Activated CD4-positive, alpha-beta T cell treated with anti-CD3 and anti-CD28 coated beads, Interleukin-2, Interleukin-6, amounts not matched to agents 100 ng/mL and 50 ng/mL, durations not matched to agents 16 hours and 8 hours (primary cell): ENCODE measurements at regions not wholly inside any gene's neighbourhood (a gene's known extent, or its start where the extent isn't known, plus 50 kb on each side); places are given as distances from the start of the nearest gene placed in this dataset.
"Not testable (repeated sequence)": the region's sequence is repeated elsewhere in the genome, so short reads cannot be mapped to it uniquely, and the experiment has no call there.

ENCODE experiments used
- DNase-seq: peaks from one replicate; pipeline ENCODE4 v3.0.0-alpha.2; 2020

DNA sequence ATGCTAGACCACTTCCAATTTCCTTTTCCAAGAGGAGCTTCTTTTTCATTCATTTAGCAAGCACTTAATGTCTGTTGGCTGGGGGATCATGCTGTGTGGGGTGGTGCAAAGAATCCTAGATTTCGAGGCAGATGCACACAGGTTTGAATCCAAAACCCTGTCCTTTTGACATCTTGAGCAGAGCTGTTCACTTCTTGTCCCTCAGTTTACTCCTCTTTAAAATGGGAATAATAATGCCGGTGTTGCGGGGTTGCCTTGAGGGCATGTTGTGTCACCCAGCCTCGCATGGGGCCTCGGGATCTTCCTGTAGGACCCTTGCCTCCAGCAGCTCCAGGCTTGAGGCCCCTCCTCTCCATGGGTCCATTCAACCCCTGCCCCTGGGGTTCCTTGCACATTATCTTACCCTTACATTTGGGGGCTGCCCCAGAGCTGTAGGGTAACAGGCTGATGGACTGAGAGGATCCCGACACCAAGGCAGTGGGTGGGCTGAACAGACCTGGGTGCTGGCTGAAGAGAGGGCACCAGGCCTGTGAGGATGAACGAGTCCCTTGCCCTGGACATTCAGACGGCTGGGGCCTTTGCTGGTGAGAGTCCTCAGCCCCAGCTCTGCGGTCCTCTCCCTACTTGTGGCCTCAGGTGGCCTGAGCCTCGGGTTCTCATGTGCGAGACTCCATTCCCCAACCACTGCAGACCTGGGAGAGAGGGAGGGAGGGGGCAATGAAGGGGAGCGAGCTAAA is 145.8 kb downstream of the BARX1 start:
- DNase-seq, result no peak

DNA sequence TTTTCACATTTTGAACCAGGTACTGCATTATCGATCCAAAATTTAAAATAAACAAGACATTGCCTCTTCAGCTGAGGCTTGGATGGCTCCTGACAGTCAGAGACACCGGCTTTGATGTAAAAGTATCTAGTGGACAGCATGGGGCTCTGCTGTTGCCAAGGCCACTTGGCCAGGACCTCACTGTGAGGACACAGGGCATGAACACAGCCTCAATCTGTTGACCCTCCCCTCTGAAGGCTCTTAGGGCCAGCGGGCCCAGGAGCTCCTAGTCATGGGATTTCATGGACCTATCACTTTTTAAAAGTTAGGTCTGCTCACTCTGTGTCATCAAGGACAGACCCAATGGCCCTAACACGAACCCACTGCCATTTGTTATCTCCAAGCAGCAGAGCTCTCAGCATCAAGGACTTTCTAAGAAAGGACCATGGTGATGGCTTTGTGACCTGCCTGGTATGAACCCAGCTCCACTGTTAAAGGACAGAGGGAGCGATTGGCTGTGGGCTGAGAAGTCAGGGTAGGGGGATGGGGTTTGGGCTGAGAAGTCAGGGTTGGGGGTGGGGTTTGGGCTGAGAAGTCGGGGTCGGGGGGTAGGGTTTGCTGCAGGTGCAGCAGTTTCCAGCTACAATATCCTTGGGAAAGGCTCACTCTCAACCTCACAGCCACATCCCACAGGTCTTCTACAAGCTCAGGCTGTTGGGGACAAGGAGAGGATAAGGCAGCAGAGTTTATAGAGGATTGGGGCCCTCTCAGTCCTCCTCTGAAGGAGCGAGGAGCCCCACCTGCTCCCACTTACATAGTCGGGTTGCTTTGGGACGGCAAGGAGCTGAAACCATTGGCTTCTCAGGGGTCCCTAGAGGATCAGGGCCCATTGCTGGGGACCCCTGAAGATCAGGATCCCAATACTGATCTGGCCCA is 146.8 kb downstream of the BARX1 start:
- no peak for DNase-seq

DNA sequence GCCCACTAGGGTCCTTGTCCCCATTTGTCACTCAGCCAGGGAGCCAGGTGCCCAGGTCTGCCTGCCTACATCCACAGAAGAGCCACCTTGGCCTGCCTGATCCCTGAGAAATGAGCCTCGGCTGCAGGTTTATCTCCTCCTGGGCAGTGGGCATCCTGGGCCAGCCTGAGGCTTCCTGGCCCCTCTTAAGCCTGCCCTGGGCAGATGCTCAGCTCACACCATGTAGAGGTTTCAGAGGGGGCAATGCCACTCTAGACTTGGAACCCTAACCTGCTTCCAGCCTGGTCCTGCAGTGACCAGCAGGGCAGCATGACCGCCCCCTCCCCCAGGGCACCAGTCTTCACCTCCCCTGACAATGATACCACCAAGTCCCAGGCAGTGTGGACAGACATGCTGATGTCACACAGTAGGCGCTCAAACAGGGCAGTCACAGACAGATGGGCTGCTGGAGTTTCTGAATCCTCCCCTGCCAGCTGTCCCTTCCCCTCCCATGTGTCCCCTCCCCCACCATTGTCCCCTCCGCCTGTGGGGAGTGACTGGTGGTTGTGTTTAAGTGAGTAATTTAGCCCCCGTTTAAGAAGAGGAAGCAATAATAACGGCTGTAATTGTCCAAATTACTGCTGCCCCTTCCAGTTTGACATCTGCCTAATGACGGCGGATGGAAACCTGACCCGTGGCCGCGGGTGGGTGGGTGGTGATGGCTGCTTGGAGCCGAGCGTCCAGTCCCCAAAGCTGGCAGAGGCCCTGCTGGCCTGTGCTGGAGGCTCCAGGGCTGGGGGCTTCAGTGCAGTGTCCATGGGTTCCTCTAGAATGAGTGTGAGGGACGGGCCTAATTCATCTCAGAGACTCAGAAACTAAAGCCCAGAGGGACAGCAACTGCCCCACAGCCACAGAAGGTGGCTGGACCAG is 147.7 kb downstream of the BARX1 start:
- DNase-seq, result no peak

DNA sequence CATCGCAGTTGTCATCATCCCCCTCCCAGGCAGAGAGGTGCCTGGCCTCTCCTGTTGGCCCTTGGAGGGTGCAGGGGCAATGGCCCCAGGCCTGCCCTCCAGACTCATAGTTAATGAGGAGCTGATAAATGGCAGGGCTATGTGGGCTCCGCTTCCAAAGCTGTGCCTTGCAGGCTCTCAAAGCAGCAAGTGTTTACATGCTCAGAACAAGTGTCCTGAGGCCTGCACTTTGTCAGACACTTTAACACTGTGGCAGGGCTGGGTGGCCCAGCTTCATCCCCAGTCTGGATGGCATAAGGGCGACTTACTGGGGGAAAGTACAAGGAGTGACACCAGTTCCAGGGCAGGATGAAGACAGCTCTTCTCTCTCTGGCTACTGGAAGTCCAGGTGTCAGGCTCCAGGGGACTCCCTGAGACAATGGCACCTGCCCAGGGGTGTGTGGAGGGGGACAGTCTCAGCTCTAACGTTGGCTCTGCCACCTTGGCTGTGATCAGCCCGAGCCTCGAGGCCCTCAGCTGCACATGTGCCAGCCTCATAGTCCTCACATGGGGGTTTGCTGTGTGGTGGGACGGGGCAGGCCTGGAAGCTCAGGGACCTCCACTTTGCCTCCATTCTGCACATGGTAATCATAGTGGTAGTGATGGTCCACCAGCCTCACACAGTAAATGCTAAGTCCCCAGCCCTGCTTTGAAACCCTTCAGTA is 153.4 kb downstream of the BARX1 start:
- no peak for DNase-seq

DNA sequence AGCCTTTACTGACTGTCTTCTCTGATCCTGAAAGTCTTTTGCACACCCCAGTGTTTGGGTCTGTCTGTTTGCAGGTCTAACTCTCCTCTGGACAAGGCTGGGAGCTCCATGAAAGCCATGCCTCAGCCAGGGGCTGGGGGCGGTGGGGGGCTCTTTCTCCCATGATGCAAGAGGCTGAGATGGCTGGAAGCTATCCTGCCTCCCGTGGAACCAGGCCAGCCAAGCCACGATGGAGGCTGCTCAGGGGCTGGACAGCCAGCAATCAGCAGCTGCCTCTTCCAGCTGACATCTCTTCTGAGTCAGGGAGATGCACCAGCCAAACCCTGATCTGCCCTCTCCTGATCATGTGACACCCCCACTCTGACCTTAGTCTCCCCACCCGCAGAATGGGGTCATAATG is 154.0 kb downstream of the BARX1 start:
- DNase-seq, result no peak

DNA sequence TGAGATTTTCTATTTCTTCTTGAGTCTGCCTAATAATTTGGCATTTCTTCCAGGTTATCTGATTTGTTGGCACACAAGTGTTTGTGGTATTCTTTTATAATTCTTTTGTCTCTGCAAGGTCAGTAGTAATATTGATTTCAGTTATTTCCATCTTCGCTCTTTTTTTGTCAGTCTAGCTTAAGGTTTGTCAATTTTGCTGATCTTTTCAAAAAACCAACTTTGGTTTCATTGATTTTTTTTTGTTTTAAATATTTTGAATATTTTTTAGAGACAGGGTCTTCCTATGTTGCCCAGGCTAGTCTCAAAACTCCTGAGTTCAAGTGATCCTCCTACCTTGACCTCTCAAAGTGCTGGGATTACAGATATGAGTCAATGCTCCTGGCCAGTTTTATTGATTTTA is 162.8 kb downstream of the BARX1 start:
- DNase-seq, result no peak

DNA sequence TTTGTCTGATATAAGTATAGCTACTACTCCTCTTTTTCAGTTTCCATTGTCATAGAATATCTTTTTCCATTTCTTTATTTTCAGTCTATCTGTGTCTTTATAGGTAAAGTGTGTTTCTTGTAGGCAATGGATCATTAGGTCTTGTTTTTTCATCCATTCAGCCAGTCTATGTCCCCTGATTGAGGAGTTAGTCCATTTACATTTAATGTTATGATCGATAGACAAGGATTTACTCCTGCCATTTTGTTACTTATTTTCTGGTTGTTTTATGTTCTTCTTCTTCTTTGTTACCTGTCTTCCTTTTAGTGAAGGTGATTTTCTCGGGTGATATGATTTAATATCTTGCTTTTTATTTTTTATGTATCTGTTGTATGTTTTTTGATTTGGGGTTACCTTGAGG is 169.0 kb downstream of the BARX1 start:
- no peak for DNase-seq

DNA sequence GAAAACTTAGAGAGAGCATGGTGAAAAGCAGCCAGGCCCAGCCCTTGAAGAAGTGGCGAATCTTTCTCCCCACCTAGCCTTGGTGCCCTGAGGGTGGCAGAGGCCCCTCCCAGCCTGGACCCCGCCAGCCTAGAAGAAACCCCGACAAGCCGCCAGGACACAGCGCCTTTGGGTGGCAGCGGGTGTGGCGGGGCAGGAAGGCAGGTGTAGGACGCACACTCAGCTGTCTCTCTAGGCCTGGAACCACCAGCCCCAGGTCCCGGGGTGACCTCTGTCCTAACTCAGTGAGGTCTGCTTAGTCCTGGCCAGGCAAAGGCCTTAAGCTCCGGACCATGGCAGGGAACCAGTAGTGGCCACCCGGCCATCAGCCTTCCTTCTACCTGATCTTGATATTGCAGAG is 178.3 kb downstream of the BARX1 start:
- DNase-seq, result no peak

DNA sequence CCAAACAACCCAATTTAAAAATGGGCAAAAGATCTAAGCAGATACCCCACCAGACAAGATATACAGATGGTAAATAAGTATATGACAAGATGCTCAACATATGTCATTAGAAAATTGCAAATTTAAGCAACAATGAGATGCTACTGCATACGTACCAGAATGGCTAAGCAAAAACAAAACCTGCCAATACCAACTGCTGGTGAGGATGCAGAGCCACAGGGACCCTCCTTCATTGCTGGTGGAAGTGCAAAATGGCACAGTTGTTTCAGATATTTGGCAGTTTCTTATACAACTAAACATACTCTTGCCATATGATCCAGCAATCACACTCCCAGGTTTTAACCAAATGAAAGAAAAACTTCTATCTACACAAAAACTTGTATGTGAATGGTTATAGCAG is 178.9 kb downstream of the BARX1 start:
- no peak for DNase-seq

DNA sequence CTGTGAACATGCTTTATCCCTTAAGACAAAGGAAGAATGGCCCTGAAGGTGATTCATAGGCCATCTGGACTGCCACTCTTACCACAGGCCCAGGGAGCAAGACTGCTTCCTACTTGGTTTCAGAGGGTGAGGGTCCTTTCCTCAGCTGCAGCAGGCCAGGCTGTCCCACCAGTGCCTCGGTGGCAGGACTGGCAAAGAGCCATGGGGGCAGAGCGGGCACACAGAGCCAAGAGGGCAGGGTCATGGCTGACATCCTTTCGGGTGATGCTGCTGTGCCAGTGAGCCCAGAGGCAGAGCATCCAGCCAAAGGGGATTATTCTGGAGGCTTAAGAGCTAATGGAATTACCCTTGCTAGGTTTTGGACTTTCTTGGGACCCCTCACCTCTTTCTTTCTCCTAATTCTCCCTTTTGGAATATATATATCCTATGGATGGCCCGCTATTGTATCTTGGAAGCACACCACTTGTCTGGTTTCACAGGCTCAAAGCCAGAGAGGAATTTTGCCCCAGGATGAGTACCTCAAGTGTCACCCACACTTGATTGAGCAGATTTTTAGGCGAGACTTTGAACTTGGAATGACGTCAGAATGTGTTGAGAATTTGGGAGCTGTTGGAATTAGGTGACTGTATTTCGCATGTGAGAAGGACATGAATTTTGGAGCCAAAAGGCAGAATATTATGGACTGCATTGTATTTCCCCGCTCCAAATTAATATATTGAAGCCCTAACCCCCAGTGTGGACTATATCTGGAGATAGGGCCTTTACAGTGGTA is 180.6 kb downstream of the BARX1 start:
- DNase-seq, result no peak

DNA sequence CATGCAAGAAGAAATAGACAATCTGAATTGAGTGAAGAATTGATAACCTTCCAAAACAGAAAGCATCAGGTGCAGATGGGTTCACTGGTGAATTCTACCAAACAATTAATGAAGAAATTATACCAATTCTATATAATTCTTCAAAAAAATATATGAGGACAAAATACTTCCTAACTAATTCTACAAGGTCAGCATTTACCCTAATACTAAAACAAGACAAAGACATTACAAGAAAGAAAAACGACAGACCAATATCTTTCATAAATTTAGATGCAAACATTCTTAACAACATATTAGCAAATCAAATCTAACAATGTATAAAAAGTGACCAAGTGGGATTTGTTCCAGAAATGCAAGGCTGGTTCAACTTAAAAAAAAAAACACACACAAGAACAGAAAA is 183.9 kb downstream of the BARX1 start:
- DNase-seq, result no peak

DNA sequence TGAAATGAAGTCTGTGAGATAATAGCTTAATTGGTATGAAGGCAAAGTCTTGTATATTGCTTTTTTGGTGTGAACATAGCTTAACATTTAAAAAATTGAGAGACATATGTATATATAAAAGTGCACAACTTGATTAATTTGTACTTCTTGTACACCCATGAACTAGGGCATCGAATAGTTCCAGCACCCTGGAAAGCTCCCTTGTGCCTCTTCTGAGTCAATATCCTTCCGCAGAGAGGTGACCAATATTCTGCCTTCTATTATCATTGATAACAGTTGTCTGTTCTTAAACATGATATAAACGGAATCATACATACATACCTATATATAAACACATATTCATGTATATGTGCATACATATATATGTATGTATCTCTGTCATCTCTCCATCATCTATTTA is 185.4 kb downstream of the PHF2 start:
- no peak for DNase-seq

DNA sequence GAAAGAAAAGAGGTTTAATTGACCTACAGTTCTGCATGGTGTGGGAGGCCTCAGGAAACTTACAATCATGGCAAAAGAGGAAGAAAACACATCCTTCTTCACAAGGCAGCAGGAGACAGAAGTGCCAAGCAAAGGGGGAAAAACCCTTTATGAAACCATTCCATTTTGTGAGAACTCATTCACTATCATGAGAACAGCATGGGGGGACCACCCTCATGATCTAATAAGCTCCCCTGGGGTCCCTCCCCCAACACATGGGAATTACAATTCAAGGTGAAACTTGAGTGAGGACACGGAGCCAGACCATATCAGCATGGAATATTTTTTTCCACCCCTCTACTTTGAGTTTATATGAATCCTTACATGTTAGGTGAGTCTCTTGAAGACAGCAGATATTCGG is 173.7 kb downstream of the PHF2 start:
- DNase-seq, result no peak

DNA sequence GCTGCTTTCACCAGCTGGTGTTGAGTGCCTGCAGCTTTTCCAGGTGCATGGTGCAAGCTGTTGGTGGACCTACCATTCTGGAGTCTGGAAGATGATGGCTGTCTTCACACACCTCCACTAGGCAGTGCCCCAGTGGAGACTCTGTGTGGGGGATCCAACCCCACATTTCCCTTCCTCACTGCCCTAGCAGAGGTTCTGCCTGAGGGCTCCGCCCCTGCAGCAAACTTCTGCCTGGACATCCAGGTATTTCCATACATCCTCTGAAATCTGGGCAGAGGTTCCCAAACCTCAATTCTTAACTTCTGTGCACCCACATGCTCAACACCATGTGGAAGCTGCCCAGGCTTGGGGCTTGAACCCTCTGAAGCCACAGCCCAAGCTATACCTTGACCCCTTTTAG is 172.4 kb downstream of the PHF2 start:
- not testable (repeated sequence) for DNase-seq

DNA sequence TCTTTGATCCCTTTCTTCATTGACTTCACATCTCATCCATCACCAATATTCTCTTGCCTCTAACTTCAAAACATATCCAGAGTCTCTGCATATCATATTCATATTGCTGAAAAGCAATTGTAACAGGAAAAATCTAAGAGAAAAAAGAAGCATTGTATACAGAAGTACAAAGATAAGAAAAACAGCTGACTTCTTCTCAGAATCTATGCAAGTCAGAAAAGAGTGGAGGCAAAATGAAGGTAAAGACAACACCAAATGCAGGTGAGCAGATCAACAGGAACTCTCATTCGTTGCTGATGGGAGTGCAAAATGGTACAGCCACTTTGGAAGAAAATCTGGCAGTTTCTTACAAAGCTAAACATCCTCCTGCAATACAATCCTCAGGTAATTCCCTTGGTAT is 155.6 kb downstream of the PHF2 start:
- DNase-seq, result no peak

DNA sequence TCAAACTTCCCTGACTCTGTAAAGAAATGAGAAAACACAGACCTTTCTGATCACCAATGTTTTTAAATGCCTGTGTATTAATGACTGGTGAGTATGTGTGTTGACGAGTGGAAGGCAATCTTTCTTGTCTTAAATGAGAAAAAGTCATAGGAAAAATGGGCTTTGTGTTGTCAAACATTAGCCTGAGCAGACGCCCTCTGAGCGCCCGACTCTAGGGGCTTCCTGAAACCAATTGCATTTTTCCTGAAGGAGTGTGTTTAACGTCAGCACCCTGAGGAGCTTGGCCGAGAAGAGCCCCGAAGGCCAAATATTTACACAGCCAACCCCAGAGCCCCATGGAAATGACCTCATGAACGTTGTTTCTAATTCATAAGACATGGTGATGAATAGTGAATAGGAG is 154.3 kb downstream of the PHF2 start:
- no peak for DNase-seq

DNA sequence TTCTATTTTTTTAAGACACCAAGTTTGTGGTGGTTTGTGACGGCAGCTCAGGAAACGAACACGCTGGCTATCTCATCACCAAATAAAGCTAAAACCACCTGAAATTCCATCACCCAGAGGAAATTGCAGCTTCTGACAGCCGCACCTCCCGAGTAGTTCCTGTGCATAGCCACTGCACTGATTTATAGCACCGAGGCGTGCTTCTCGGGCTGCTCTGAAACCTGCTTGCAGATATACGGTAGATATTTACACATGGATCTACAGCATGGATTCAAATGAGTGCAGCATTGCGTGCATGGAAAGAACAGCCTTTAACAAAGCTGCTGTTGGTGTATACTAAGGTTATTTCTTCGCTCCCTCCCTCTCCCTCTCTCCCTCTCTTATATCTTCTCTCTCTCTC is 153.8 kb downstream of the PHF2 start:
- no peak for DNase-seq
